GM18520 (cell line): ENCODE measurements at regions not wholly inside any gene's neighbourhood (a gene's known extent, or its start where the extent isn't known, plus 50 kb on each side); places are given as distances from the start of the nearest gene placed in this dataset.
A peak's percentile ranks its signal among the peaks of the same experiment; 100 is the strongest.

ENCODE experiments used
- ATAC-seq: cut with Tn5 transposase; IDR thresholded peaks from one replicate; pipeline ENCODE4 v1.9.1; 2021; ENCODE audit not compliant: unreplicated experiment

GRCh38 chr6:122042960-122043735, 356.3 kb upstream of the HSF2 start:
- ATAC-seq: peak; percentile 37

- ATAC-seq: no peak
Measured at GRCh38 chr6:122048570-122048969, 350.9 kb upstream of the HSF2 start.

- ATAC-seq: no peak
Measured at GRCh38 chr6:122049341-122049740, 350.1 kb upstream of the HSF2 start.

- no peak for ATAC-seq
Measured at GRCh38 chr6:122050242-122050755, 349.2 kb upstream of the HSF2 start.

GRCh38 chr6:122052346-122052900, 347.0 kb upstream of the HSF2 start:
- no peak for ATAC-seq

GRCh38 chr6:122059918-122060317, 339.5 kb upstream of the HSF2 start:
- ATAC-seq: no peak

GRCh38 chr6:122061855-122062254, 337.6 kb upstream of the HSF2 start:
- ATAC-seq: no peak

- ATAC-seq: no peak
Measured at GRCh38 chr6:122063076-122063475, 336.4 kb upstream of the HSF2 start.

- no peak for ATAC-seq
Measured at GRCh38 chr6:122063761-122064160, 335.7 kb upstream of the HSF2 start.

- ATAC-seq: no peak
Measured at GRCh38 chr6:122066200-122066599, 333.3 kb upstream of the HSF2 start.

- no peak for ATAC-seq
Measured at GRCh38 chr6:122068291-122068769, 331.1 kb upstream of the HSF2 start.

GRCh38 chr6:122069932-122070331, 329.5 kb upstream of the HSF2 start:
- ATAC-seq: no peak

- ATAC-seq: no peak
Measured at GRCh38 chr6:122072014-122072647, 327.3 kb upstream of the HSF2 start.

- ATAC-seq: no peak
Measured at GRCh38 chr6:122075084-122075838, 324.2 kb upstream of the HSF2 start.

GRCh38 chr6:122075917-122076316, 323.5 kb upstream of the HSF2 start:
- ATAC-seq: no peak

- ATAC-seq: no peak
Measured at GRCh38 chr6:122077603-122078002, 321.8 kb upstream of the HSF2 start.

GRCh38 chr6:122078481-122078880, 321.0 kb upstream of the HSF2 start:
- ATAC-seq: no peak

GRCh38 chr6:122079916-122080315, 319.5 kb upstream of the HSF2 start:
- no peak for ATAC-seq

GRCh38 chr6:122081921-122082320, 317.5 kb upstream of the HSF2 start:
- ATAC-seq: no peak

GRCh38 chr6:122082370-122082769, 317.1 kb upstream of the HSF2 start:
- ATAC-seq: no peak

- no peak for ATAC-seq
Measured at GRCh38 chr6:122092366-122092765, 307.1 kb upstream of the HSF2 start.
